GM19240 (cell line): ENCODE measurements at regions not wholly inside any gene's neighbourhood (a gene's known extent, or its start where the extent isn't known, plus 50 kb on each side); places are given as distances from the start of the nearest gene placed in this dataset.
"Not testable (repeated sequence)": the region's sequence is repeated elsewhere in the genome, so short reads cannot be mapped to it uniquely, and the experiment has no call there.

Experiments used
- DNase-seq: peaks from one replicate; pipeline ENCODE4 v3.0.0; 2011; ENCODE audit warnings: low spot score; ENCODE audit not compliant: insufficient read length

DNA sequence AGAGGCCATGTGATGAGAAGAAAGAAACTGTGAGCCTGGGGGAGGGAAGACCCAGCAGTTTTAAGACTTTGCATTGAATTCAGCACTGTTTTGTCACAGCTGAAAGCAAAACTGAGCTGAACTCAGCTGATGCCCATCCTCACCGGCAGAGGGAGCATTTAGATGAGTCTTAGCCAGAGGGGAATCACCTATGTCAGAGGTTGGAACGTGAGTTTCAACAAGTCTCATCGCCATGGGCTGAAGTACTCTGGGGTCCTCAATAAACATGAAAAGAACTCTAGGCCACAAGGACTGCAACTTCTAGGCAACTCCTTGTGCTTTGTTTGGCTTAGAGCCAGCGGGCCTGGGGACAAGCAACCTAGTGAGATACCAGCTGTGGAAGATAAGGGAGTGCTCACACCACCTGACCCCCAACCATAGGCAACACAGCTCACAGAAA is 324.5 kb downstream of the TBL1XR1 start:
- peak; percentile 11 for DNase-seq

DNA sequence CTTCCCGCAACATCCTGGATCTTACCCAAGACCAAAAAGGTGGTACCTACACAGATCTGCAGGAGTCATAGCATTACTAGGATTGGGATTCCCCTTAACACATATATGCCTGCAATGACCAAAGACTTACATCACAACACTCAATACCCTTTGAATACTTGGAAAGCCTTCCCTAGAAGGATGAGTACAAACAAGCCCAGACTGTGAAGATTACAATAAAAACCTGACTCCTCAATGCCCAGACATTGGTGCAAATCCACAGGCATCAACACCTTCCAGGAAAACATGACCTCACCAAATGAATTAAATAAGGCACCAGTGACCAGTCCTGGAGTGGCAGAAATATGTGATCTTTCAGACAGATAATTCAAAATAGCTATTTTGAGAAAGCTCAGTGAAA is 326.8 kb downstream of the TBL1XR1 start:
- DNase-seq = no peak

DNA sequence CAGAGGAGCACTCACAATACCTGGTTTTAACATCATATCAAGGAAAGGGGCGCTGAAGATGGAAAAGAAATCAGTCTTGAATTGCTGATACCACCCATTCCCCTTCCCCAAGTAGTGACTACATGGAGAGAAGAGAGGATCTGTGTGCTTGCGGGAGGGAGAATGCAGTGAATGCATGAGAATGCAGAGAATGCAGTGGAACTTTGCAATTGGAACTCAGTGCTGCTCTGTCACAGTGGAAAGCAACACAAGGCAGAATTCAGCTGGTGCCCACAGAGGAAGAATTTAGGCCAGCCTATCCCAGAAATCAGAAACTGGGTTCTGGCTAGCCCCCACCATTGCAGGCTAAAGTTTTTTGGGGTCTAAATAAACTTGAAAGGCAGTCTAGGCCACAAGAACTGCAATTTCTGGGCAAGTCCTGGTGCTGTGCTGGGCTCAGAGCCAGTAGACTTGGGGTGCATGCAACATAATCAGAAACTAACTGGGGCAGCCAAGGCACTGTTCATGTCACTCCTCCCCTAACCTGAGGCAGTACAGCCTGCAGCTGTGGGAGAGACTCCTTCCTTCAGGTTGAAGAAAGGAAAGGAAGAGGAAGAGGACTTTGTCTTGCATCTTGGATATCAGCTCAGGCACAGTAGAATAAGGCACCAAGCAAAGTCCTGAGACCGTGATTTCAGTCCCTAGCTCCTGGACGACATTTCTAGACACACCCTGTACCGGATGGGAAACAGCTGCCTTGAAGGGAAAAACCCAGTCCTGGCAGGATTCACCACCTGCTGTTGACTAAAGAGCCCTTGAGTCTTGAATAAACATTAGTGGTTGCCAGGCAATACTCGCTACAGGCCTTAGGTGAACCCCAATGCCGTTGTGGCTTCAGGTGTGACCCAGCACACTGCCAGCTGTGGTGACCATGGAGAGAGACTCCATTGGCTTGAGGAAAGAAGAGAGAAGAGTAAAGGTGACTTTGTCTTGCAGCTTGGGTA is 329.3 kb downstream of the TBL1XR1 start:
- no peak for DNase-seq

DNA sequence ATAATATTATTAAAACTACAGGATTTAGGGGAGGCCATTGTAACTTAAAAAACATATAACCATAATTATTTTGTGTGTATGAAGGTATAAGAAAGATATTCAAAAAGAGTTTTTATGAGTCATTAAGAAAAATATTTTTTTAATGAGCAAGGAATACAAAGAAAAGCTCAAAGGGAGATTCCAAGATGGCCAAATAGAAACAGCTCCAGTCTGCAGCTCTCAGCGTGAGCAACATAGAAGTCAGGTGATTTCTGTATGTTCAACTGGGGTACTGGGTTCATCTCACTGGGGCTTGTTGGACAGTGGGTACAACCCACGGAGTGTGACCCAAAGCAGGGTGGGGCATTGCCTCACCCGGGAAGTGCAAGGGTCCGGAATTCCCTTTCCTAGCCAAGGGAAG is 336.1 kb downstream of the TBL1XR1 start:
- no peak for DNase-seq

DNA sequence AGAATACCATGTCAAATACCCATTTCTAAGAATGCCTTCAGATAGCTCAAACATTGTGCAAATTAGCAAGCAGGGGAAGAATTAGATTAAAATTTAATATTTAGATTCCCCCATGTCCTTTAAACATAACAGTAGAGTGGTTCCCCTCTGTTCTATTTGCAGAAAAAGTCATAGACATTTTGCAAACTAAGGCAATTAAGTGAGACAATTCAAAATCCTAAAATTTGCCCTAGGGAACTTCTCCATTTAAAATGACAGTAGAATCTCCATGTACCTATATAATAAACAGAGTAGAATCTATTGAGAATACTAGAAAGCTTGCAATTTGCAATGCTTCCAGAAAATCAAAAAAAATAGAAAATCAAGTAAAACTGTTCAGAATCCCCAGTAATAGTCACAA is 340.6 kb downstream of the TBL1XR1 start:
- no peak for DNase-seq

DNA sequence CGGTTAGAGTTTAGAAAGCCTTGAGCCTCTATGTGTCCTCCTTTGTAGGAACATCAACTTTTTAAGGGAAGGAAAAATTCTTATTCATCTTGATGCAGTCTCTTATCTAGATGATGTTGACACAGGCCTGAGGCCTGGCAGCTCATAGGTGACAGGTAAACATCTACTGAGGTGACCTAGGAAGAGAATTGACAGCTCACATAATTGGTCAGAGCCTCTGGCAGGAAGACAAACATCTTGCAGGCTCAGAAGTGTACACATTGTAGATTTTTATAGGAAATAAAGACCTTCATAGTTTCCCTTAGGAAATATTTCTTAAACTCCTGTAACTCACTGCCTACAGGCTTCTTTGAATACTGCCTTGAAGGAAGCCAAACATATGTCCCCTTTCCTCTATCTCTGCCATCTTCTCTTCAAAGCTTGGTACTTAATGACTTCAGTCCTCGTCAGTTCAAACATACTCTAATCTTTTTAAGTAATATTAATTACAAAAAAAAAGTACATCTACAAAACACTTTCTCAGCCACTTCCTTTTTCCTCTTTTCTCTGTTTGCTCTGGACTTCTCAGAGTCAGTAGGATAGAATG is 341.3 kb downstream of the TBL1XR1 start:
- DNase-seq = no peak

DNA sequence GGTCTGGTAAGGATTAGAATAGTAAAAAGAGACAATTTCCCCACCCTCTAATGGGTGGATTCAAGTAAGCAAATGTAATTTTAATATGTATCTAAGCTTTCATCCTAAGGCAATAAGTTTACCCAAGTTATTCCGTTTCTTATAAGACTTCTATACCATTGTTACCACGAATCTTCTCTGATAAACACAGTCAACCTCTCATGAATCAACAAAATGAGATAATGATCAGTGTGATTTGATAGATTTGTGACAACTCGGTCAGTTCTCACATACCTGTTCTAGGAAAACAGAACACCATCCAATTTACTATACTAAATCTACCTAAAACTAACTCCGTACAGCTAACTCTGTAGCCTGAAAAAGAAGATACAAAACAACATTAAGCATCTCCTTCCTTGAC is 342.1 kb downstream of the TBL1XR1 start:
- DNase-seq = no peak

DNA sequence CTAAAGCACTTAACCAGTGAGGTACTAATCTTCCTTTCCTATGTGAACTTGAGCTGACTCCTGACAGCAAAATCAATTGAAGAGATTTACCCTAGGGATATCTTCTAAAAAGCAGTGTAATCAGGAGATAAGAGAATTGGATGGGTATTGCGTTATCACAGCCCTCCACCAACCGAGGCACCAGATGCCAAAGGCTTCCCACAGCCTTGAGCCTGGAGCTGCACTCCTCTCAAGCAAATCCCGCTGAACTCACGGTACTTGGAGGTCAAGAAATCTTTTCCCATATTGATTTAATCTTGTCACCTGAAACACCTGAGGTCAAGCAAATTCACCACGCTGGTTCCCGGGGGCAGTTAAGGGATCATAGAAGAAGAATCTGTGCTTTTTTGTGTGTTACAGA is 346.8 kb downstream of the TBL1XR1 start:
- DNase-seq = no peak

DNA sequence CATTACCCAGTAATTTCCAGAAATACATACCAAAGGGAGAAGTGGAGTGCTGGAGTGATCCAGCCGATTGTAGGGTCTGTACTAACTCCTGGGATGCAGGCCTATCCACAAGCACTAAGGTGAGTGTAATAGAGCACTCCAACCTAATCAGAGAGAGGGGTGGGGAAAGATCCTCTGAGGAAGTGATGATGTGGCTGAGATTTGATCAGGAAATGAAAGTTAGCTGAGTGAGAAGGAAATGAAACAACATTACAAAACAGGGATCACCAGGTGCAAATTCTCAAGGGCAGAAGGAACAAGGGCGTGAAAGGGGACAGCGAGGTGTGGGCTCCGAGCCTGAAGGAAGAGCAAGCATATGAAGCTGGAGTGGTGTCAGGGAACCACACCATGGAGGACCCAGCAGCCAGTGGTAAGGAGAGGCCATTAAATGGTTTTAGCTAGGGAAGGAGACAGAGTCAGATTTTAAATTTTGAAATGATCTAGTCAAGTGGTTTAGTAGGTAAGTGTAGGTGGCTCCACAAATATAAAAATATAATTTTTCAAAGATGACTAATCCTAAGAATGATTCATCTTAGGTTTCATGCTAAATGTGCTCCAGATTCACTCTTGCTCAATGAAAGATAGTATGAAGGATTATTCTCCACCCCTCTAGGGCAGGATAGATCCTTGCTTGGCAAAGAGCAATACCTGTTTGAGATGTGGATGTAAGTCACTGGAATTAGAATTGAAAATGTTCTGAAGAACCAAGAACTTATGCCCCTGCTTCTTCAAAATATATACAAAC is 348.7 kb downstream of the TBL1XR1 start:
- DNase-seq = no peak

DNA sequence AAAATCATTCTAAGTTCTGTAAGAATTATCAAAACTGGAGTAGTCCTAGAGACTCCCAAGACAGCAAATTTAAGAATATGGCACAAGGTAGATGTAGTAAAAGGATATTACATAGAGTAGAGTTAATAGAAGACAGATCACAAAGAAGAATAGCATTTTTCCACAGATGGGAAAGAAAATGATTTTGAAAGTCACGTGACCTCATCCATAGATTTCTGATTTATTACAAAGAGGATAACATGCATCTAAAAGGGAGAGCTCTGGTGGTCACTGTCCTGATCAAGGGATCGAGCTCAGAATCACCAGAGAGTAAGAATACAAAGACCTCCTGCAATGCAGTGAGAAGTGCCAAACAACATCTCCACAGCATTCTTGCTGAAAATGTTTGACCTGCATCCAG is 354.4 kb downstream of the TBL1XR1 start:
- DNase-seq = no peak

DNA sequence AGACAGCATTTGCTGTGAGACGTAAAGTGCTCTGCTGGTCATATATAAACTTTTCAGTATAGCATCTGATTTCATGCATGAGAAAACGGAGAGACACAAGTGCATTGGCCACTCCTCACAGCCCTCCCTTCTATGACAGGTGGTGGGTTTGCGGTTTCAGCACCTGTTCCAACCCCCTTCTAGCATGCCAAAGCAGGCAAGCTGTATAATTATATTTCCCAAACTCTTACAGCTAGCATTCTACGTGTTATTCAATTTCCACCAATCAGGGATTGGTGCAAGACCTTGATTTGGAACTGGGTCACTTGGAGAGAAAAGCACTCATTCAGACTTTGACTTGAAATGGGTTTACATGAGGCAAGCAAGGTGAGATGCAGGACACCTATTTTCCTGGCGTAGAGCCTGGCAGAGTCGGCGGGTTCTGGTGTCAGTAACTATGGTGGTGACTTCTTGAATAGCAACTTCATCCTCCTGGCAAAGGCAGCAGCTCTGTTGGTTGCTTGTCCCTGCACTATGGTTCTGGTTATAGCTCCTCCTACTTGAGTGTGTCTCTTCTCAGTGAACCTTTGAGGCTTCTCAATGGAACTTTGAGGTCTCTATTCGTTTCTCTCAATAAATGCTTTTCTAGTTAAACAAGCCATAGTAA is 356.5 kb downstream of the TBL1XR1 start:
- no peak for DNase-seq

DNA sequence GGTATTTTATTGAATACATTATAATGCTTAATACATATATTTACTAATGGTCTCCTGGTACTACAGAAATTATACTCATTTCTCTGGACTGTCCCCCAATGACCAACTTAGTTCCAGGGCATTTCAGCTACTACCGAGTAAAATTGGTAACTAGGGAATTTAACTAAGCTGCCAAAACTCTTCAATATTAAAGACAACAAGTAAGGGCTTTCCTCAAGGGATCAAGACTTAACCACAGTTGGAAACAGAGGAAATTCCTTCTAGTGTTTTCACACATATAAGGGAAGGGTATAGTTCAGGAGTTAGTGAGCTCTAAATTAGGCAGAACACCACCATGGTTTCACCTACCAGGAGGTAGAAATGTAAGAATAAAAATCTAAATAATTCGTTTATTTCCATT is 357.4 kb downstream of the TBL1XR1 start:
- no peak for DNase-seq

DNA sequence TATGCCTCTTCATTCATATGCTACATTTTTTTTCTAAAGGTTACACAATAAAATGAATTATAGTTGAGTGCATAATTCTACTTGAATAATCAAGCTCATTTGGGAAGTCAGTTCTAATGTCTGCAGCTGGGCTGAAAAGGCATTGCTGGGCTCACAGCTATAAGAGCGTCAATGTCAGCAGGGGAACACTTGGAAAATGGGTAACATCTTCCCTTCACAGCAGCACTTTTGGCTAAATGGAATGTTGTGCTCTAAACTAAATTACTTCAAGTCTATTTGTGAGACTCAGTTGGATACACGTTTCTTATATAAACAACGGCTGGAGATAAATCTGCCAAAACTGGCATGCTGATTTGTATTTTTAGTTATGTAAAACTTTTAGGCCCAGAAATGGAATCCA is 357.8 kb downstream of the TBL1XR1 start:
- no peak for DNase-seq

DNA sequence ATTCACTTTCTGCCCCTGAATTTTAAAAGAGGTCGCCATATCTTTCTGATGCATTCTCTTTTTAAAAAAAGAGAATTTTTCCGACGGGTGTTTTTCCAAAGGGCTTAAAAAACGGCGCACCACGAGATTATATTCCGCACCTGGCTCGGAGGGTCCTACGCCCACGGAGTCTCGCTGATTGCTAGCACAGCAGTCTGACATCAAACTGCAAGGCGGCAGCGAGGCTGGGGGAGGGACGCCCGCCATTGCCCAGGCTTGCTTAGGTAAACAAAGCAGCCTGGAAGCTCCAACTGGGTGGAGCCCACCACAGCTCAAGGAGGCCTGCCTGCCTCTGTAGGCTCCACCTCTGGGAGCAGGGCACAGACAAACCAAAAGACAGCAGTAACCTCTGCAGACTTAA is 370.0 kb downstream of the TBL1XR1 start:
- not testable (repeated sequence) for DNase-seq

DNA sequence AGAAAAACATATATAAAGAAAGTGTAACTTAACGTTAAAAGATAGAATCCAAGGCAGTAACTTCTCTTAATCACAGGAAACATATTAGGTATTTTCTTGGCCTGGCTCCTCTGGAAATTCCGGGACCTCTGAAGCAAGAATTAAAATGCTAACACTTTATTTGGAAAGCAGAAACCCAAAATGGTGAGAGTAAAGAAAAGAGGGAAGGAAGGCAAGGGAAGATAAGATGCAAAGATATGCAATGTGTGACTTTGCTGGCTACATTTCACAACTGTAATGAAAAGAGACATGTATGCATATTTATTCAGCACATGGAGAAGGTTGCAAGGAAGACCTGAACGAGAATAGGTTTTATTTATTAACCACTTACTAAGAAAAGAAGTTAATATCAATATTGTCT is 372.5 kb downstream of the TBL1XR1 start:
- DNase-seq = no peak

DNA sequence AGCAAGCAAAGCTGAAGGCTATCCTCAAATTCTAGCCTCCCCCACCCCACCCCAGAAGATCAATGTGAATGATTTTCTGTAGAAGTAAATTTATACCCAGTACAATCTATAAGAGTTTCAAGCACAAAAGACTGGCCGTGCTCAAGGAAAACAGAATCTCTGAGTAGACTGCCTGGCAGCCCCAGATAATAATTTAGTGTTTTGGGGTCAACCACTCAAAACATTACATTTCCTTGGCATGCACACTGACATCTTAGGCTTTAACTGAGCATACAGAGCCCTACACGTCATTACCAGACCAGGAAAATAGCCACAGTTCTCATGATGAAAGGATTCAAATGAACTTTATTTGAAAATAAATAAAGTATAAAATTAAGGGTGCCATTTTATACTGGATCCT is 376.5 kb downstream of the TBL1XR1 start:
- no peak for DNase-seq

DNA sequence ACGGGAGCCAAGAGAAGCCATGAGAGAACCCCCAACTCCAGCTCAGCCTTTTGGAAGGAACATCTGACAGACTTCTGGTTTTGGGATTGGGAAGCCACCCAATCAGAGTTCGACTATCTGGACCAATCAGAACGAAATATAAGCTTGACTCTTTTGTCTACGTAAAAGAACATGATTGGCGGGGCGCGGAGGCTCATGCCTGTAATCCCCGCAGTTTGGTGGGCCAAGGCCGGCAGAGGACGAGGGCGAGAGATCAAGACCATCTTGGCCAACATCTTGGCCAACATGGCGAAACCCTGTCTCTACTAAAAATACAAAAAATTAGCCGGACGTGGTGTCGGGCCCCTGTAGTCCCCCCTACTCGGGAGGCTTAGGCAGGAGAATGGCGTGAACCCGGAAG is 380.3 kb downstream of the TBL1XR1 start:
- no peak for DNase-seq

DNA sequence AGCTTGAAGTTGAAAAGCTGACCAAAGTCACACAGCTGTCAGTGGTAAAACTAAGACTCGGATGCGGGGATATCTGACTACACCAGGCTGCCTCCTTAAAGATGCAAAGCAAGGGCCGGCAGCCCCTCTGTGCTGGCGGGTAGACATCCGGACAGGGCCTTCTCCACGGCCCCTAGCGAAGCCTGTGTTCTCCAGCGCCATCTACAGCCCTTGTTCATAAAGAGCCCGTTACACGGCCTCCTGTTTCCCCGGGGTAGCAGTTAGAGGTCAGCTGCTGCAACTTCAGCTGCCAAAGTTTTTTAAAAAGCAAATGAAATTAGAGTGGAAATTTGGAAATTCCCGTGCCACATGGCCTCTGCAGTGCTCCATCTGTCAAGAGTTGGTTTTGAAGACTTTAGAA is 383.0 kb downstream of the TBL1XR1 start:
- DNase-seq = peak; percentile 2

DNA sequence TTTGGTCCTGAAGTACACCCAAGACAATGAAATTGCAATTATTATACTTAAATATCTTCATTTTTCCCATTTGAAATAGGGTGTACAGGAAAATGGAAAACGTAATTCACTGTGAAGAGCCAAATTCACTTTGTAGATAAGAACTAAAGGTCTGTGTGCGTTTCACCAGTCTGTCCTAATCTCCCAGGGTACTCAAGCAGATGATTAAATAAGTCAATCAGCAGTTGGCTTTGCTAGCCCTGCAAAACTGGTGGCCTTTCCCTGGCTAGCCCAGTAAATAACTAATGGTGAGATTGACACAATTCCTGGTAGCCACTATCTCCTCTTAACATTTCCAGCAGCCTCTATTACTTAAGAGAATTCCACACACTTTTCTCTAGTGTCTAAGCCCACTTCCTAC is 389.3 kb downstream of the TBL1XR1 start:
- no peak for DNase-seq

DNA sequence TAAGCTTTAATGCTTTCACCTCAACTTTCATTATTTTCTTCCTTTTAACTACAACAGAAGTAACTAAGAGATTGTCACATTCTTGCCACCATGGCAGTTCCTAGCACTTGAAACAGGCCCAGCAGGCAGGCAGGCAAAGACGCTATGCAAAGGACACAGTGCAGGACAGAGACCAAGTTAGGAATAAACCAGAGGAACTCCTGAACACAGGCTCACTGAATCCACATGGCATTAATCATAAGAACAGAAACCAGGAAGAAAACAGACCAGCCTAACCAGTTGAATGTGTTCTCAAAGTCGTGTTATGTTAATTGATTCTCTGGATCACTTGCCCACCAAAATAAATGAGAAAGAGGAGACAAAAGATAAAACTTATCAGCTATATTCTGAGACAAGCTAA is 397.6 kb downstream of the TBL1XR1 start:
- DNase-seq = no peak

DNA sequence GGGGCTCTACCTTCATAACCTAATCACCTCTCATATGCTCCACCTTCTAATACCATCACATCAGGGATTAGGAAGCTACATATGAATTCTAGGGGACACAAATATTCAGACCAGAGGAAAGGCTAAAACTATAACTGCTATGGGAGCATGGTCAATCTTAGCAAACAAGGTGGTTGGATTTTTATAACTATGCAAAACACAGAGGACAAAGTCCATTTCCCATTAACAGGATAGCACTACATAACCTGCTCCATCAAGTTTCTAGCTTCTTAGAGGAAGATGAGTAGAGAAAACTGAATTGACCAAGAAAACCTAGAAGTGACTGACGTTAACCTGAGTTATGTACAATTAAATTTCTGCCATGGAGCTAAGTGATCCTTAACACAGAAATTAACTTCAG is 398.6 kb downstream of the TBL1XR1 start:
- DNase-seq = no peak

DNA sequence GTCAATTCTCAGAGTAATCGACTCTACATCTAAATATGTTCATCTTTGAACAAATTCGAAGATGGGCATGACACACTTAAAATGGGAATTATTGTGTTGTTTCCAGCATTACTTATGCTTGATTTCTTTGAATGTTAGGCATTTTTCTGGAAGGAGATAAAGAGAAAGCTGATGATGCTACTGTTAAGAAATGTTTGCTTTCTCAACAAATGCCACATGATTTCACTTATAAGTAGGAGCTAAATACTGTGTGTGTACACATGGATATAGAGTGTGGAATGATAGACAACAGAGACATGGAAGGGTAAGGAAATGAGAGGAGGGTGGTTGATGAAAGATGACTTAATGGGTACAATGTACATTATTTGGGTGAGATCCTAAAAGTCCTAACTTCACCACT is 400.9 kb downstream of the TBL1XR1 start:
- no peak for DNase-seq
